HG03060 (cell line): ENCODE measurements at regions not wholly inside any gene's neighbourhood (a gene's known extent, or its start where the extent isn't known, plus 50 kb on each side); places are given as distances from the start of the nearest gene placed in this dataset.

Source experiments
- ATAC-seq: cut with Tn5 transposase; IDR thresholded peaks from one replicate; pipeline ENCODE4 v1.9.1; 2021; ENCODE audit warnings: low read depth, moderate number of reproducible peaks; ENCODE audit not compliant: unreplicated experiment

GRCh38 chr5:2575871-2576270 is 175.6 kb downstream of the IRX2 start:
- ATAC-seq: no peak

GRCh38 chr5:2575292-2575691 is 176.2 kb downstream of the IRX2 start:
- ATAC-seq: no peak

- ATAC-seq: no peak
Measured at GRCh38 chr5:2574155-2574554, 177.3 kb downstream of the IRX2 start.

- no peak for ATAC-seq
Measured at GRCh38 chr5:2570586-2570985, 180.9 kb downstream of the IRX2 start.

GRCh38 chr5:2569774-2570542 is 181.5 kb downstream of the IRX2 start:
- ATAC-seq: no peak

GRCh38 chr5:2569176-2569575 is 182.3 kb downstream of the IRX2 start:
- ATAC-seq: no peak

- ATAC-seq: no peak
Measured at GRCh38 chr5:2566284-2566683, 185.2 kb downstream of the IRX2 start.

GRCh38 chr5:2565147-2565546 is 186.3 kb downstream of the IRX2 start:
- ATAC-seq: no peak

GRCh38 chr5:2563046-2563445 is 188.4 kb downstream of the IRX2 start:
- no peak for ATAC-seq

- ATAC-seq: no peak
Measured at GRCh38 chr5:2562036-2562435, 189.4 kb downstream of the IRX2 start.

- ATAC-seq: no peak
Measured at GRCh38 chr5:2560435-2560834, 191.0 kb downstream of the IRX2 start.

- ATAC-seq: no peak
Measured at GRCh38 chr5:2557435-2557834, 194.0 kb downstream of the IRX2 start.

GRCh38 chr5:2556375-2556966 is 195.0 kb downstream of the IRX2 start:
- ATAC-seq: no peak

- no peak for ATAC-seq
Measured at GRCh38 chr5:2553611-2554010, 197.9 kb downstream of the IRX2 start.

GRCh38 chr5:2550509-2550908 is 201.0 kb downstream of the IRX2 start:
- ATAC-seq: no peak

- no peak for ATAC-seq
Measured at GRCh38 chr5:2549900-2550299, 201.6 kb downstream of the IRX2 start.

GRCh38 chr5:2549354-2549753 is 202.1 kb downstream of the IRX2 start:
- no peak for ATAC-seq

GRCh38 chr5:2546938-2547337 is 204.5 kb downstream of the IRX2 start:
- no peak for ATAC-seq

GRCh38 chr5:2544003-2544402 is 207.5 kb downstream of the IRX2 start:
- no peak for ATAC-seq

GRCh38 chr5:2542821-2543220 is 208.7 kb downstream of the IRX2 start:
- ATAC-seq: no peak

GRCh38 chr5:2542026-2542425 is 209.5 kb downstream of the IRX2 start:
- no peak for ATAC-seq

GRCh38 chr5:2538169-2538568 is 213.3 kb downstream of the IRX2 start:
- no peak for ATAC-seq
